K562 (cell line): ENCODE measurements at regions not wholly inside any gene's neighbourhood (a gene's known extent, or its start where the extent isn't known, plus 50 kb on each side); places are given as distances from the start of the nearest gene placed in this dataset.

Experiments used
- ATAC-seq: fragments of 200-7000 bp; cut with Tn5 transposase; 3 replicates; pipeline ENCODE4 v1.9.1; 2020; ENCODE audit warnings: moderate library complexity
- BruUV-seq: library from RNA; stranded (reverse); fragments of 400-500 nt; replicated peaks from 2 replicates; lab custom pipeline; 2021; lab: Mats Ljungman, UMichigan
- CTCF ChIA-PET: fragments of 300-600 bp; formaldehyde crosslinking; extraction: SDS; loops from one replicate; lab custom pipeline; 2021; ENCODE audit warnings: low intra/inter-chr PET ratio; lab: Yijun Ruan, JAX
- POLR2A ChIA-PET: fragments of 300-600, 350-650 bp; sonication (Branson Sonifier 250); formaldehyde crosslinking; extraction: SDS; loops from one replicate; lab custom pipeline; 2021; ENCODE audit warnings: antibody characterized with exemption, inconsistent platforms; lab: Yijun Ruan, JAX
- DNase-seq, 4 experiments: peaks; one replicate each; pipeline versions ENCODE4 v3.0.0 to v3.0.0-alpha.2; 2011 to 2018; ENCODE audit warnings: low spot score in 3 of 4, mixed read lengths in 3 of 4; ENCODE audit errors: extremely low read depth in 1 of 4
- FAIRE-seq: peaks from 2 replicates; lab custom pipeline; 2011; peaks lifted over from hg19 to GRCh38; lab: Jason Lieb, UNC
- H2AFZ ChIP-seq: 2 replicates; pipeline ENCODE4 v1.6.0; 2011; ENCODE audit warnings: low read depth, low read length, control low read depth, inconsistent platforms
- H3K27ac ChIP-seq: fragments of 200-600 bp; 3 replicates; pipeline ENCODE4 v1.8.0; 2011; ENCODE audit warnings: low read depth, mild to moderate bottlenecking, control low read depth, inconsistent platforms, low read length, moderate library complexity, mixed read lengths; ENCODE audit errors: extremely low read depth
- H3K27me3 ChIP-seq, 2 experiments: fragments of 300-600 bp in 1 of 2; 2 replicates in 1 of 2; 3 replicates in 1 of 2; pipeline versions ENCODE4 v1.6.0 to v1.8.0; 2011; ENCODE audit warnings: inconsistent platforms in 2 of 2, low read length in 2 of 2, mild to moderate bottlenecking in 1 of 2, mixed read lengths in 1 of 2, moderate library complexity in 1 of 2; ENCODE audit not compliant: control insufficient read depth in 2 of 2, insufficient read depth in 2 of 2
- H3K36me3 ChIP-seq: fragments of 300-600 bp; 3 replicates; pipeline ENCODE4 v1.8.0; 2011; ENCODE audit warnings: mild to moderate bottlenecking, low read length, inconsistent platforms; ENCODE audit not compliant: control insufficient read depth, insufficient read depth
- H3K4me1 ChIP-seq, 2 experiments: fragments of 200-600 bp in 1 of 2; replicated peaks in 1 of 2; 2 replicates in 1 of 2; 3 replicates in 1 of 2; pipeline versions ENCODE4 v1.5.1 to v1.8.0; 2011; ENCODE audit warnings: inconsistent platforms in 2 of 2, low read length in 2 of 2, mild to moderate bottlenecking in 1 of 2, mixed read lengths in 1 of 2, moderate library complexity in 1 of 2; ENCODE audit not compliant: control insufficient read depth in 2 of 2, insufficient read depth in 2 of 2
- H3K4me2 ChIP-seq: 2 replicates; pipeline ENCODE4 v1.6.1; 2011; ENCODE audit warnings: low read length, control low read depth, inconsistent platforms, mixed read lengths; ENCODE audit not compliant: insufficient read depth
- H3K4me3 ChIP-seq: fragments of 200-600 bp; sonication (generic), shearing (Covaris generic); 2 replicates; pipeline ENCODE4 v1.5.1; 2016; ENCODE audit warnings: control low read depth, inconsistent platforms
- H3K79me2 ChIP-seq: fragments of 200-600 bp; 3 replicates; pipeline ENCODE4 v1.8.0; 2011; ENCODE audit warnings: low read length, inconsistent platforms; ENCODE audit not compliant: control insufficient read depth, insufficient read depth
- H3K9ac ChIP-seq, 2 experiments: 2 replicates each; pipeline versions ENCODE4 v1.6.0 to v1.6.1; 2011; ENCODE audit warnings: low read depth in 2 of 2, low read length in 2 of 2, control low read depth in 1 of 2, inconsistent platforms in 1 of 2, mild to moderate bottlenecking in 1 of 2, mixed read lengths in 1 of 2; ENCODE audit not compliant: insufficient read depth in 1 of 2
- H3K9me1 ChIP-seq: one replicate; pipeline ENCODE4 v1.6.0; 2011; ENCODE audit warnings: inconsistent platforms, mild to moderate bottlenecking, low read length, moderate library complexity; ENCODE audit not compliant: control insufficient read depth, insufficient read depth
- H3K9me3 ChIP-seq: replicated peaks from 2 replicates; pipeline ENCODE4 v1.5.1; 2011; ENCODE audit warnings: low read depth, low read length, inconsistent platforms; ENCODE audit not compliant: control insufficient read depth, insufficient read depth
- H4K20me1 ChIP-seq: replicated peaks from 2 replicates; pipeline ENCODE4 v1.6.1; 2011; ENCODE audit warnings: low read length, inconsistent platforms, mixed read lengths; ENCODE audit not compliant: control insufficient read depth, insufficient read depth
- CEBPZ ChIP-seq: fragments of 150-350 bp; IDR thresholded peaks from 2 replicates; pipeline ENCODE4 v1.6.1; 2014; ENCODE audit warnings: low read depth, mild to moderate bottlenecking, low read length, borderline replicate concordance
- KLF10 ChIP-seq: fragments of 250-450 bp; sonication (Bioruptor Pico); IDR thresholded peaks from 2 replicates; pipeline ENCODE4 v1.6.1; 2021; ENCODE audit warnings: matching md5 sums
- MAFF ChIP-seq: IDR thresholded peaks from 2 replicates; pipeline ENCODE4 v1.6.1; 2012; ENCODE audit warnings: low read length, improper control_type of control experiment
- ZNF316 ChIP-seq: fragments of 450-650 bp; IDR thresholded peaks from 2 replicates; pipeline ENCODE4 v1.6.1; 2016
- WGBS: fragments of 100-300 bp; shearing (Covaris generic); methylation state at CpG from one replicate; pipeline ENCODE4 v1.1.6; 2016; ENCODE audit warnings: low coverage, mixed read lengths; ENCODE audit not compliant: insufficient coverage; ENCODE audit errors: missing lambda C conversion rate; 5-methylcytosine and 5-hydroxymethylcytosine counted together
- in situ Hi-C: fragments of 300-500 bp; cut with MboI; formaldehyde crosslinking; loops from 4 replicates; pipeline ENCODE4 v1.15.0; 2018; ENCODE audit warnings: inconsistent platforms, mixed read lengths
- intact Hi-C: fragments of 100-400 bp; cut with micrococcal nuclease; formaldehyde crosslinking; loops from 2 replicates; pipeline ENCODE4 v1.14.2; 2022

DNA sequence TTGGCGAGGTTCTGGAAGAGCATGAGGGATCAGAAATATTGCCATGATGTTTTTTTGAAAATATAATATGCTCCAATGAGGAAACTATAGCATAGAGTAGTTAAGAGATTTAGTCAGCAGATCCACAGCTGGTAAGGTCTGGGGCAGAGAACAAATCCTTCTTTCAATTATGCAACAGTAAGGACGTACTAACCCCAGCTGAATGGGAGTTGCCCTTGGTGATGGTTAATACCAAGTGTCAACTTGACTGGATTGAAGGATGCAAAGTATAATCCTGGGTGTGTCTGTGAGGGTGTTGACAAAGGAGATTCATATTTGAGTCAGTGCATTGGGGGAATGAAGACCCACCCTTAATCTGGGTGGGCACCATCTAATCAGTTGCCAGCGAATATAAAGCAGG lies 745.5 kb upstream of the NRSN1 start (continued):
- no peak for TF ChIP-seq CEBPZ

GRCh38 chr6:23388086-23388783 lies 737.8 kb upstream of the NRSN1 start:
- Histone ChIP-seq H3K4me3 (no peak overlapping the region), H3K27me3 (no peaks in the 10 kb centered on the region), H3K4me2 (no peak overlapping the region), H3K27ac (no peak overlapping the region), H2AFZ (no peak overlapping the region), H3K9ac (no peak overlapping the region), H3K9me1 (no peaks in the 10 kb centered on the region), H3K9me3 (no peaks in the 10 kb centered on the region; the same call in none of the 2 replicates), H4K20me1 (no peaks in the 10 kb centered on the region), H3K36me3 (no peaks in the 10 kb centered on the region), H3K4me1 (no peaks in the 10 kb centered on the region), H3K79me2 (no peaks in the 10 kb centered on the region)
- POLR2A ChIA-PET = no interaction called here
- no TSS peak for BruUV-seq
- DNase-seq (no peak), FAIRE-seq (no peak), ATAC-seq (no peak)
- WGBS = under 1% methylated on average over 11 of the region's 11 CpGs
- in situ Hi-C loops (no loop called here), intact Hi-C loops (no loop called here)
- CTCF ChIA-PET = no interaction called here
- TF ChIP-seq MAFF (0 out of 2 replicates have a peak, but pooled peaks have one; percentile 13), ZNF316 (peak; percentile 21; the same call in 1 of the 2 replicates), KLF10 (CRISPR knock-in tag) (no peak)
